ENCODE measurements at regions not wholly inside any gene's neighbourhood (a gene's known extent, or its start where the extent isn't known, plus 50 kb on each side); places are given as distances from the start of the nearest gene placed in this dataset.
"Not testable (repeated sequence)": the region's sequence is repeated elsewhere in the genome, so short reads cannot be mapped to it uniquely, and the experiment has no call there.

DNA sequence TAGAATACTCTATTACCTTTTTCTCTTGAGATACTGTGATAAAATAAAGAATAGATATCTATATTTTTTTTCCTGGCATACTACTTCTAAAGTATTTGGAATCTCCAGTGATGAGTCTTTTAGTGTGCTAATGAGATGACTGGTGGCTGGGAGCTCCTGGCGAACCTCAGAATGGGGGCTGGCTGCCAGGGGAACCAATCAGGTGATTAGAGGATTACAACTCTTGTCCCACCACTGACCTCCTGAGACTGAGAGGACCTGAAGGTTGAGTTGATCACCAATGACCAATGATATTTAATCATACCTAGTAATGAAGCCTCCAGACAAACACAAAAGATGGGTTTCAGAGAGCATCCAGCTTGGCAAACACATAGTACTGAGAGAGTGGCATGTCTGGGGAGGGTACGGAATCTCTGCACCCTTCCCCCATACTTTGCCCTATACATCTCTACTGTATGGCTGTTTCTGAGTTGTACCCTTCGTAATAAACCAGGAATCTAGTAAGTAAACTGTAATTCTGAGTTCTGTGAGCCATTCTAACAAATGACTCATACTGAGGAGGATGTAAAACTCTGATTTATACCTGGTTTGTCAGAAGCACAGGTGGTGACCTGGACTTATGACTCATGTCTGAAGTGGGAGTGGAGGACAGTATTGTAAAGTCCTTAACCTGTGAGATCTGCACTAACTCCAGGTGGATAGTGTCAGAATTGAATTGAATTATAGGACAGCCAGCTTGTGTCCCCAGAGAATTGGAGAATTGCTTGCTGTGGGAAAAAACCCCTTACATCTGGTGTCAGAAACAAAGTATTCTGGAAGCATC lies 325.3 kb upstream of the LRRC4C start:
- peaks cover 3% of the 10 kb centered on the region for H3K9me3 Mint-ChIP-seq
- ATAC-seq (ENCODE audit: low read depth) = no peak
- no peaks in the 10 kb centered on the region for H3K27me3 Mint-ChIP-seq
- H3K27ac Mint-ChIP-seq = no peak overlapping the region
- no peaks in the 10 kb centered on the region for H3K4me1 Mint-ChIP-seq
- DNase-seq (ENCODE audit: low spot score in 2 of 2) = no peak
- H3K36me3 Mint-ChIP-seq = no peaks in the 10 kb centered on the region
- no peak overlapping the region for H3K4me3 Mint-ChIP-seq

DNA sequence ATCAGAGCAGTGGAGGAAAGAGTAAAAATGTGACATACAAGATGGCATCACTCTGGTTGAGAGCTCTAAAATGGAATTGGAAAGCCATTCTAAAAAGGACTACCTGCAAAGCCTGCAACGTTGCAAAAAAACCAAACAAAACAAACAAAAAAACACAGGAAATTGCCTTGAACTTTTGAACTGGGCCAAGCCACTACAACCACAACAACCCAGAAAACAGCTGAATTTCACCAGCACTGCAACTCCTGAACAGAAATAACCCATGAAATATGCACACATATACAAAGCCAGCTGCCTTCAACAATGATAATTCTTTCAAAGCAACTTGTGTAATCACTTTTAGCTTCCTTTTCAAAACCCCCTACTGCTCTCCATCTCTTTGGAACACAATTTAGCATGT lies 326.6 kb upstream of the LRRC4C start:
- Mint-ChIP-seq H3K9me3 (peaks cover 3% of the 10 kb centered on the region), H3K4me1 (no peaks in the 10 kb centered on the region), H3K36me3 (no peaks in the 10 kb centered on the region), H3K27me3 (no peaks in the 10 kb centered on the region), H3K4me3 (no peak overlapping the region), H3K27ac (no peak overlapping the region)
- no peak for ATAC-seq (ENCODE audit: low read depth)
- DNase-seq (ENCODE audit: low spot score in 2 of 2) = no peak

DNA sequence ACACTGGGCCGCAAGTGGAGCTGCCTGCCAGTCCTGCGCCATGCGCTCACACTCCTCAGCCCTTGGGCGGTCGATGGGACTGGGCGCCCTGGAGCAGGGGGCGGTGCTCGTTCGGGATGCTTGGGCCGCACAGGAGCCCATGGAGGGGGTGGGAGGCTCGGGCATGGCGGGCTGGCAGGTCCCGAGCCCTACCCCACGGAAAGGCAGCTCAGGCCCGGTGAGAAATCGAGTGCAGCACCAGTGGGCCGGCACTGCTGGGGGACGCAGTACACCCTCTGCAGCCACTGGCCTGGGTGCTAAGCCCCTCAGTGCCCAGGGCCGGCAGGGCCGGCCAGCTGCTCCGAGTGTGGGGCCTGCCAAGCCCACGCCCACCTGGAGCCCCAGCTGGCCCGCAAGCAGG lies 328.7 kb upstream of the LRRC4C start:
- DNase-seq (ENCODE audit: low spot score in 2 of 2) = no peak
- no peak overlapping the region for H3K4me3 Mint-ChIP-seq
- no peaks in the 10 kb centered on the region for H3K27me3 Mint-ChIP-seq
- H3K27ac Mint-ChIP-seq = no peak overlapping the region
- H3K36me3 Mint-ChIP-seq = no peaks in the 10 kb centered on the region
- H3K9me3 Mint-ChIP-seq = peaks cover 4% of the 10 kb centered on the region
- no peak for ATAC-seq (ENCODE audit: low read depth)
- no peaks in the 10 kb centered on the region for H3K4me1 Mint-ChIP-seq

DNA sequence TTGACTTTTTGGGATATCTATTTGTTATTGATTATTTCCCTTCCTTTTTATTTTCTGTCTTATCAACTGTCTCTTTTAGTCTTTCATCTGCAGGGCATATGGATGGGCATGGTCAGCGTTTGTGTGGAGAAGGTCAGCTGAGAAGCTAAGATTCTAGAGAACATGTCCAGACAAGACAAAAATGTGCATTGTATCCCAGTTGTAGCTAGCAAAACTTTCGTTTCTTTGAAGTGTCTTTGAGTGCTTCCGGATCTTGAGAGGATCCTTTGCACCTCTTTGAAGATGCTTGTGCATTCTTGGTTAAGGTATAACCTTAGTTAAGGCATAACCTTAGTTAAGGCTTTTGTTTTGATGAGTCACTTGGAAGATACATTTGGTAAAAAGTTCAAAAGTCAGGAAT lies 329.9 kb upstream of the LRRC4C start:
- Mint-ChIP-seq H3K4me3 (no peak overlapping the region), H3K4me1 (no peaks in the 10 kb centered on the region), H3K27me3 (no peaks in the 10 kb centered on the region), H3K9me3 (peaks cover 4% of the 10 kb centered on the region), H3K36me3 (no peaks in the 10 kb centered on the region), H3K27ac (no peak overlapping the region)
- ATAC-seq (ENCODE audit: low read depth) (no peak), DNase-seq (ENCODE audit: low spot score in 2 of 2) (no peak)

DNA sequence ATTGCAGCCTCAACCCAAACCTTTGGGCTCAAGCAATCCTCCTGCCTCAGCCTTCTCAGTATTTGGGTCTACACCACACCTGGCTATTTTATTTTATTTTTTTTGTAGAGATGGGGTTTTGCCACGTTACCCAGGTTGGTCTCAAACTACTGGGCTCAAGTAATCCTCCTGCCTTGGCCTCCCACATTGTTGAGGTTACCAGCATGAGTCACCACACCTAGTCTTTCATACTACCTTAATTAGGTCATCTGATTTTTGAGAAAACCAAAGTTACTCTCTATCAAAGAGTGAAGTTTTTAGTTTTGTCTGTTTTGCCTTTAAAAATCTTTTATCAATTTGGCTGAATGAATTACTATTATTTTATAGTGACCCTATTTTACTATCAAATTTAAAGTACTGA lies 335.6 kb upstream of the LRRC4C start:
- Mint-ChIP-seq H3K36me3 (no peaks in the 10 kb centered on the region), H3K27me3 (no peaks in the 10 kb centered on the region), H3K27ac (no peak overlapping the region), H3K9me3 (peaks cover 5% of the 10 kb centered on the region), H3K4me1 (no peaks in the 10 kb centered on the region), H3K4me3 (no peak overlapping the region)
- DNase-seq (ENCODE audit: low spot score in 2 of 2) (no peak), ATAC-seq (ENCODE audit: low read depth) (no peak)

DNA sequence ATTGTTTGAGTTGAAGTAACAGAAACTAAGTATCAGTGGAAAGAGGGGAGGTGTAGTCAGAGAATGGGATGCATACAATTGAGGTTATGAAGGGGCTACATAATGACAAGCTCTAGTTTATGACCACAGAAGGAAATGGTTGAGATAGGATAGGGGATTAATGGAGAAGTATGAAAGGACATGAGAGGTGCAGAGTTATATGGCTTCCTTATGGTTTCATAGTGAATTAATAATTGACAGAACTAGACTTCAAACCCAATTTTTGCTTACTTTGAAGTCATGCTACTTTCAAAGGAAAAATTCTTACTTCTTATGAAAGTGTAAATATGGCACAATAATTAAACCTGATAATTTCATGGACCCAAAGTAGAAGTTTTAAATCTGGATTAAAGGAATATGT lies 340.3 kb upstream of the LRRC4C start:
- no peak for ATAC-seq (ENCODE audit: low read depth)
- DNase-seq (ENCODE audit: low spot score in 2 of 2) = no peak
- H3K27me3 Mint-ChIP-seq = no peaks in the 10 kb centered on the region

DNA sequence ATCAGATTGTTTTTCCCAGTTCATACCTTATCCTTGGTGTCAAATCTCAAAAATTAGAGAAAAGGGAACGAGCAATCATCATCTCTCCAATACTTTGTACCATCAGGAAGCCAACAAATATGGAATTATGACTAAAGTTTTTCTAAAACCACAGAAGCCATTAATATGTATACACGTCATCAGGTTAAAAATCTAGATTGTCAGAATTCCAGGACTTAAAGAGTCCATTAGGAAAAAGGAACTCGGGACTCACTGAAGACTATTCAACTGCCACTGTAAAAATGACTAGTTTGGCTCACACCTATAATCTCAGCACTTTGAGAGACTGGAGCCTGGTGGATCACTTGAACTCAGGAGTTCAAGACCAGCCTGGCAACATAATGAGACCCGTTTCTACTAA lies 344.4 kb upstream of the LRRC4C start:
- H3K27me3 Mint-ChIP-seq = no peaks in the 10 kb centered on the region
- DNase-seq (ENCODE audit: low spot score in 2 of 2) (no peak), ATAC-seq (ENCODE audit: low read depth) (no peak)
- no peak overlapping the region for H3K4me3 Mint-ChIP-seq
- H3K27ac Mint-ChIP-seq = no peak overlapping the region
- no peaks in the 10 kb centered on the region for H3K4me1 Mint-ChIP-seq
- H3K36me3 Mint-ChIP-seq = no peaks in the 10 kb centered on the region
- peaks cover 3% of the 10 kb centered on the region for H3K9me3 Mint-ChIP-seq

More for the DNA sequence above, 340.3 kb upstream of the LRRC4C start:
- no peak overlapping the region for H3K4me3 Mint-ChIP-seq
- H3K9me3 Mint-ChIP-seq = peaks cover 3% of the 10 kb centered on the region
- H3K27ac Mint-ChIP-seq = no peak overlapping the region
- H3K36me3 Mint-ChIP-seq = no peaks in the 10 kb centered on the region
- no peaks in the 10 kb centered on the region for H3K4me1 Mint-ChIP-seq

DNA sequence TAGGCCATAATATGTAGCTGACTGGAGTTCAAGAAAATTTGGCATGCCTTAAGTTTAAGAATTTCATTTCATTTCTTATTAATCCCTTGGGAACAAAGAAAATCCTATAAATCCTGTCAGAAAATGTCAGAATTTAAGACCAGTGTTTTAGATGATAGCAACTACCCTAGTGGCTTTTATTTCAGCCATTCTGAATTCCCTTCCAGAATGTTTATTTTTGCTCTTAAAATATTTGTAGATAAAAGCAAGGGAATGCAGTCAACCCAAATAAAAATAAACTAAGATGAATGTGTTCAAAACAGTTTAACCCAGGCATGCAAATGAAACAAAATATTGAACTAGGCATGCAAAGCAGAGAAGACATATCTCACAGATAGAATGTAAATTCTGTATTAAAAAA lies 356.9 kb upstream of the LRRC4C start:
- H3K4me1 Mint-ChIP-seq = no peaks in the 10 kb centered on the region
- no peaks in the 10 kb centered on the region for H3K36me3 Mint-ChIP-seq
- H3K27ac Mint-ChIP-seq = no peak overlapping the region
- H3K9me3 Mint-ChIP-seq = peaks cover 4% of the 10 kb centered on the region
- no peak overlapping the region for H3K4me3 Mint-ChIP-seq
- no peaks in the 10 kb centered on the region for H3K27me3 Mint-ChIP-seq
- DNase-seq (ENCODE audit: low spot score in 2 of 2) (no peak), ATAC-seq (ENCODE audit: low read depth) (no peak)

DNA sequence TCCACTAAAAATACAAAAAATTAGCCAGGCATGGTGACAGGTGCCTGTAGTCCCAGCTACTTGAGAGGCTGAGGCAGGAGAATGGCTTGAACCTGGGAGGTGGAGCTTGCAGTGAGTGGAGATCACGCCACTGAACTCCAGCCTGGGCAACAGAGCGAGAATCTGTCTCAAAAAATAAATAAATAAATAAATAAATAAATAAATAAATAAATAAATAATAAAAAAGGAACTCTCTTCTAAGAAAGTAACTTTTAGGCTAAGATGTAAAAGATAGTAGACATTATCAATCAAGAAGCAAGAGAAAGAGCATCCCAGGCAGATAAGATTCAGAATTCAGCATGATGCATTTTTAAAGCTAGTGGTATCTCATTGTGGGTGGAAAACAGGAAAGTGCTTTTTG lies 364.8 kb upstream of the LRRC4C start:
- H3K36me3 Mint-ChIP-seq; H3K27me3 Mint-ChIP-seq; DNase-seq (ENCODE audit: low spot score in 2 of 2); H3K27ac Mint-ChIP-seq; H3K4me1 Mint-ChIP-seq; ATAC-seq (ENCODE audit: low read depth); H3K4me3 Mint-ChIP-seq; H3K9me3 Mint-ChIP-seq: not testable (repeated sequence)

DNA sequence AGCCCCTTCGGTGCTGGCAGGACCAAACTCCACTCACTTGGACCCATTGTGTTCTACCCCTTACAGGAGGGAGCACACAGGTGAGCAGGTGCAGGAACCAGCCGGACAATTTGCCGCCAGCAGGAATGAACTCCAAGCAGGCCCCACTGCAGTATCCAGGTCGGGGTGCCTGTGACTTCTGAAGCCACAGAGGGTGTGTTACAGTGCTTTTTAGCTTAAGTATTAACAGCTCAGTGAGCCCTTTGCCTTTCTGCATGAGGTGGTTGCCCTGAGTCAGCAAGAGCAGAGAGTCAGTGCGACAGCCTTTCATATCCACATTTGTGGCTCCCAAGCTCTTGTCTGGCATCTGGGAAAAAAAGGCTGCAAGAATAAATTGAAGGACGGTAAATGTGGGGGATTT lies 366.6 kb upstream of the LRRC4C start:
- Mint-ChIP-seq H3K27me3 (no peaks in the 10 kb centered on the region), H3K36me3 (no peaks in the 10 kb centered on the region), H3K4me1 (no peaks in the 10 kb centered on the region), H3K27ac (no peak overlapping the region), H3K9me3 (peaks cover 8% of the 10 kb centered on the region), H3K4me3 (no peak overlapping the region)
- DNase-seq (ENCODE audit: low spot score in 2 of 2) = no peak
- ATAC-seq (ENCODE audit: low read depth) = no peak

DNA sequence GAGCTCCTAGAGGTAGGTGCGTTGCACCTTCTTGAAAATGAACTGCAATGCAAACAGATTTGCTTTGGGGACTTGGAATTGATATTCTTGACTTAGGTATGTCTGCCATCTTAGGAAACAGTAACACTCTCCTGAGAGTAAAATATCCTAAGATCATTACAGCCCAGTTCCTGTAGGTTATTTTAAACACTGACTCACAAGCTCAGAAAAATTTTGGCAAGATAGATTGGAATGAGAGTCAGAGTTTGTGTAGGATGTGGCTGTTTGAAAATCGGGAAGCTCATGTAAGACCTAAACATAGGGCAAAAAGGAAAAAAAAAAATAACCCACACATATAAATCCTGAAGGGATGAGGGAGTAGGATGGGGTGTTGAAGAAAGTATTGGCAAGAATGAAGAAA lies 377.0 kb upstream of the LRRC4C start:
- Mint-ChIP-seq H3K4me3 (no peak overlapping the region), H3K27ac (no peak overlapping the region), H3K9me3 (peaks cover 4% of the 10 kb centered on the region), H3K36me3 (no peaks in the 10 kb centered on the region), H3K4me1 (no peaks in the 10 kb centered on the region), H3K27me3 (no peaks in the 10 kb centered on the region)
- DNase-seq (ENCODE audit: low spot score in 2 of 2) (no peak), ATAC-seq (ENCODE audit: low read depth) (no peak)

DNA sequence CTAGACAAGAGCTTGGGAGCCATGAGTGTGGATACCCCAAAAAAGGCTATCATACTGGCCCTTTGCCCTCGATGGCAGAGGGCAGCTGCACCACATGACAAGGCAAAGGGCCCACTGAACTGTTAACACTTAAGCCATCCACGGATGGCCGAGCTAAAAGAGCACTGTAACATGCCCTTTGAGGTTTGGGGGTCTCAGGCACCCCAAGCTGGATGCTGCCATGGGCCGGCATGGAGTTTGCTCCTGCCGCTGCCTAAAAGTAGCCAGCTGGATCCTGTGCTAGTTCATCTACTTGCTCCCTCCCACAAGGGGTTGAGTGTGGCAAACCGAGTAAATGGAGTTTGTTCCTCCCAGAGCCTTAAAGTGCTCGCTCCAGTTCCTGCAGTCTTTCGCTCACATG lies 383.2 kb upstream of the LRRC4C start:
- Mint-ChIP-seq H3K36me3 (no peaks in the 10 kb centered on the region), H3K4me3 (no peak overlapping the region), H3K27ac (no peak overlapping the region), H3K4me1 (no peaks in the 10 kb centered on the region), H3K27me3 (no peaks in the 10 kb centered on the region), H3K9me3 (peaks cover 7% of the 10 kb centered on the region)
- ATAC-seq (ENCODE audit: low read depth) (no peak), DNase-seq (ENCODE audit: low spot score in 2 of 2) (no peak)

DNA sequence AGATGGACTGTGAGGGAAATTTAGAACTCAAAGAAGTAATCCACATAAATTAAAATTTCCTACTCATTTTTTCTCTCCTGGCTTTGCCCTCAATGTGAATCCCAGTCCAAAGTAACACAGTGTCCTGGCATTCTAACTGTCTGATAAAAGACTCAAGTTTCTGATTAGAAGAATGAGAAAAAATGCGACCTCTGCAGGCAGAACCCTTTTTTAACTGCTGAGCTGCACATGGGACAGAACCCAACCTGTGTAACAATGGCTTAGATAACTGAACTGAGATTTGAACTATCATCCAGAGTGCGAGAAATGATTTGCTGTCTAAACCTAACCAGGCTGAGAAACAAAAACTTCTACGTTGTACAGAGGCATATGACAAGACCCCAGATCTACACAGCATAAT lies 385.6 kb upstream of the LRRC4C start:
- no peaks in the 10 kb centered on the region for H3K36me3 Mint-ChIP-seq
- ATAC-seq (ENCODE audit: low read depth) = no peak
- no peaks in the 10 kb centered on the region for H3K4me1 Mint-ChIP-seq
- H3K27me3 Mint-ChIP-seq = no peaks in the 10 kb centered on the region
- H3K9me3 Mint-ChIP-seq = peaks cover 7% of the 10 kb centered on the region
- no peak overlapping the region for H3K4me3 Mint-ChIP-seq
- DNase-seq (ENCODE audit: low spot score in 2 of 2) = no peak
- no peak overlapping the region for H3K27ac Mint-ChIP-seq

DNA sequence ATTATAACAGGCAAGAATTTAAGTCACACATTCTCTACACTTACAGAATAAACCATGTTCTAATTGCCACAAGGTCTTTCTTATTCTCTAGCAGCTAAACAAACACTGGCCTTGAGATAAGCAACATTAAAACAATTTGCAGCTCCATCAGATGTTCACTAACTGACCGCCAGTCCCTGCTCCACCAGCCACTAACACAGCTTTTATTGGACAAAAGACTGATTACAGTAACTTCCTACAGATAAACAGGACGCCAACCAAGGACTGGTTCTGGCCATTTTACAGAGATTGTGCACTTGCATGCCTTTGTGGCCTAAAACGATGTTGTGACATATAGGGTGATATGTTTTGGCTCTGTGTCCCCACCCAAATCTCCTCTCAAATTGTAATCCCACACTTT lies 388.9 kb upstream of the LRRC4C start:
- H3K36me3 Mint-ChIP-seq = no peaks in the 10 kb centered on the region
- DNase-seq (ENCODE audit: low spot score in 2 of 2) = no peak
- H3K4me1 Mint-ChIP-seq = no peaks in the 10 kb centered on the region
- ATAC-seq (ENCODE audit: low read depth) = no peak
- peaks cover 3% of the 10 kb centered on the region for H3K9me3 Mint-ChIP-seq
- H3K27me3 Mint-ChIP-seq = no peaks in the 10 kb centered on the region
- H3K27ac Mint-ChIP-seq = no peak overlapping the region
- H3K4me3 Mint-ChIP-seq = no peak overlapping the region

DNA sequence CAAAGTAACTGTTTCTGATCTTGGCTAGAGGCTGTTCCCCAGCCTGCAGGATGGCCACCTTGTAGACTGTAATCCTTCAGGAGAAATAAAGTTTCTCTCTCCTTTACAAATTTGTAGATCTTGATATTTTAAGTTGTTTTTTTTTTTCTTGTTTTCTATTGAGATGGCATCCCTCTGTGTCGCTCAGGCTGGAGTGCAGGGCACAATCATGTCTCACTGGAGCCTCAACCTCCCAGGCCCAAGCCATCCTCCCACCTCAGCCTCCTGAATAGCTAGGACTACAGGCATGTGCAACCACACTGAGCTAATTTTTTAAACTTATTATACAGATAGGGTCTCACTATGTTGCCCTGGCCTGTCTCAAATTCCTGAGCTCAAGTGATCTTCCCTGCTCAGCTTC lies 389.8 kb upstream of the LRRC4C start:
- peaks cover 3% of the 10 kb centered on the region for H3K9me3 Mint-ChIP-seq
- no peak for ATAC-seq (ENCODE audit: low read depth)
- H3K36me3 Mint-ChIP-seq = no peaks in the 10 kb centered on the region
- no peak overlapping the region for H3K27ac Mint-ChIP-seq
- no peaks in the 10 kb centered on the region for H3K4me1 Mint-ChIP-seq
- no peaks in the 10 kb centered on the region for H3K27me3 Mint-ChIP-seq
- H3K4me3 Mint-ChIP-seq = no peak overlapping the region
- no peak for DNase-seq (ENCODE audit: low spot score in 2 of 2)

Data from memory B cell (primary cell).